Upper lobe of left lung (tissue), 6 donors: ENCODE measurements at regions not wholly inside any gene's neighbourhood (a gene's known extent, or its start where the extent isn't known, plus 50 kb on each side); places are given as distances from the start of the nearest gene placed in this dataset.

Experiments used
- ATAC-seq, 2 donors: fragments of 200-7000 bp; cut with Tn5 transposase; one replicate each; pipeline ENCODE4 v1.9.1; 2022; ENCODE audit warnings: mild to moderate bottlenecking in 2 of 2, moderate library complexity in 2 of 2; ENCODE audit not compliant: low FRiP score in 2 of 2
- DNase-seq, 2 donors: peaks; one replicate each; pipeline ENCODE4 v3.0.0-alpha.2; 2019 to 2020
- H3K27ac ChIP-seq, 4 donors: fragments of 200-600 bp; sonication (generic); one replicate each; pipeline ENCODE4 v1.5.1; 2016 to 2019
- H3K27me3 ChIP-seq, 4 donors: fragments of 200-600 bp; sonication (generic); one replicate each; pipeline ENCODE4 v1.5.1; 2017 to 2019
- H3K36me3 ChIP-seq, 4 donors: fragments of 200-600 bp; sonication (generic); one replicate each; pipeline ENCODE4 v1.5.1; 2016 to 2019
- H3K4me1 ChIP-seq, 4 donors: fragments of 200-600 bp; sonication (generic); one replicate each; pipeline ENCODE4 v1.5.1; 2018 to 2019
- H3K4me3 ChIP-seq, 4 donors: fragments of 200-600 bp; sonication (generic); one replicate each; pipeline ENCODE4 v1.5.1; 2017 to 2019; ENCODE audit warnings: mild to moderate bottlenecking in 2 of 4, moderate library complexity in 1 of 4
- H3K9me3 ChIP-seq, 4 donors: fragments of 200-600 bp; sonication (generic); one replicate each; pipeline ENCODE4 v1.5.1; 2018 to 2019
- EP300 ChIP-seq, 4 donors: sonication (generic); formaldehyde crosslinking; IDR thresholded peaks; one replicate each; pipeline ENCODE4 v1.5.1; 2017; ENCODE audit warnings: antibody characterized with exemption in 4 of 4, control low read depth in 2 of 4
- POLR2A ChIP-seq, 4 donors: fragments of 450-650 bp; IDR thresholded peaks; one replicate each; pipeline ENCODE4 v1.5.1; 2016 to 2017; ENCODE audit warnings: antibody characterized with exemption in 4 of 4, mild to moderate bottlenecking in 2 of 4
- POLR2AphosphoS5 ChIP-seq, 2 donors: sonication (generic); formaldehyde crosslinking; IDR thresholded peaks; one replicate each; pipeline ENCODE4 v1.5.1; 2017; ENCODE audit warnings: antibody characterized with exemption in 2 of 2
- WGBS, 2 donors: methylation state at CpG; one replicate each; pipeline ENCODE4 v1.1.5; 2017 to 2018; 5-methylcytosine and 5-hydroxymethylcytosine counted together
- TF ChIP-seq, protein P1 (sequence below), 6 experiments: fragments of 450-650 bp in 4 of 6; fragments of 200-600 bp in 2 of 6; sonication (generic) in 2 of 6; IDR thresholded peaks; one replicate each; pipeline ENCODE4 v1.5.1; 2016 to 2019; ENCODE audit warnings: antibody characterized with exemption in 6 of 6
- donor health status: DM: no; HTN: no; CAD: no; lungs with moderate emphysema.
- donor health status: DM: no; HTN: yes; CAD: no; lungs with severe emphysema.

DNA sequence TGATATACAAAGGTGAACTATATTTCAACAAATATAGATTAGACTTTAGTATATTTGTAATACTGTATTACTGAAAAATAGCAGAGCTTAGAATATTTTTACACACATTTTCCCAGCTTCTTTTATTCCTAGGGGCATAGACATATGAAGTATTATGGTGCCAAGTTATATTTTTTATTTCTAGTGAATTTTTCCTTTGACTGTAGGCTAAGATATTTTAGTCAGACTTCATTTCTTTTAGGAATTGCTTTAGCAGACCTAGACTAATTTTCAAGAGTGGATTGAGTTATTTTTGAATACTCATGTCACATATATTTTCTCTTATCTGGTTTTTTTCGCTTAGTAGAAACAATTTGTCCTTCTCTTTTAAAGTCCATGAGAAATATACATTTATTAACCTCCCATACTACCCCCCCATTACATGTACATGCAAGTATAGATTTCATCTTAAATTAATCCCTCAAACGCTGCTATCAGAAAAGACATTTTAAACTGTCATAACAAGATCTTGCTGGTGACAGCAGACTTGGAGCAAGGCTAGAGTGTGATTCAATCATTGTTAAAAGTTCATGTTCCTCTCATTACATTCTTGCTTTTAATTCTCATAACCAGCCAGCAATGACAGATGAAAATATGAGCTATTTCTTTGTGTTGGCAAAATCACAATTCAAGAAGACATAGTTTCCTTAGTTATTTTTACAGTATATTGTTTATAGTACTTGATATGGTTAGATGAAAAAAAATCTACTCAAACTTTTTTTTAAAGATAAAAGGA lies 456.1 kb downstream of the AEBP2 start:
- Histone ChIP-seq H3K36me3 (no peaks in the 10 kb centered on the region), H3K27ac (no peak overlapping the region), H3K9me3 (no peaks in the 10 kb centered on the region), H3K27me3 (no peaks in the 10 kb centered on the region), H3K4me1 (no peaks in the 10 kb centered on the region), H3K4me3 (no peak overlapping the region)
- DNase-seq (no peak), ATAC-seq (no peak)
- 60 to 74% methylated on average over 2 of the region's 2 CpGs for WGBS, 2 donors
- TF ChIP-seq POLR2A (IDR thresholded peaks at IDR 0.05) = no peak
- TF ChIP-seq, protein P1, sequence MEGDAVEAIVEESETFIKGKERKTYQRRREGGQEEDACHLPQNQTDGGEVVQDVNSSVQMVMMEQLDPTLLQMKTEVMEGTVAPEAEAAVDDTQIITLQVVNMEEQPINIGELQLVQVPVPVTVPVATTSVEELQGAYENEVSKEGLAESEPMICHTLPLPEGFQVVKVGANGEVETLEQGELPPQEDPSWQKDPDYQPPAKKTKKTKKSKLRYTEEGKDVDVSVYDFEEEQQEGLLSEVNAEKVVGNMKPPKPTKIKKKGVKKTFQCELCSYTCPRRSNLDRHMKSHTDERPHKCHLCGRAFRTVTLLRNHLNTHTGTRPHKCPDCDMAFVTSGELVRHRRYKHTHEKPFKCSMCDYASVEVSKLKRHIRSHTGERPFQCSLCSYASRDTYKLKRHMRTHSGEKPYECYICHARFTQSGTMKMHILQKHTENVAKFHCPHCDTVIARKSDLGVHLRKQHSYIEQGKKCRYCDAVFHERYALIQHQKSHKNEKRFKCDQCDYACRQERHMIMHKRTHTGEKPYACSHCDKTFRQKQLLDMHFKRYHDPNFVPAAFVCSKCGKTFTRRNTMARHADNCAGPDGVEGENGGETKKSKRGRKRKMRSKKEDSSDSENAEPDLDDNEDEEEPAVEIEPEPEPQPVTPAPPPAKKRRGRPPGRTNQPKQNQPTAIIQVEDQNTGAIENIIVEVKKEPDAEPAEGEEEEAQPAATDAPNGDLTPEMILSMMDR (IDR thresholded peaks at IDR 0.05) = no peak
- TF ChIP-seq EP300 (IDR thresholded peaks at IDR 0.05) = no peak
- no peak for TF ChIP-seq POLR2AphosphoS5 (IDR thresholded peaks at IDR 0.05)

DNA sequence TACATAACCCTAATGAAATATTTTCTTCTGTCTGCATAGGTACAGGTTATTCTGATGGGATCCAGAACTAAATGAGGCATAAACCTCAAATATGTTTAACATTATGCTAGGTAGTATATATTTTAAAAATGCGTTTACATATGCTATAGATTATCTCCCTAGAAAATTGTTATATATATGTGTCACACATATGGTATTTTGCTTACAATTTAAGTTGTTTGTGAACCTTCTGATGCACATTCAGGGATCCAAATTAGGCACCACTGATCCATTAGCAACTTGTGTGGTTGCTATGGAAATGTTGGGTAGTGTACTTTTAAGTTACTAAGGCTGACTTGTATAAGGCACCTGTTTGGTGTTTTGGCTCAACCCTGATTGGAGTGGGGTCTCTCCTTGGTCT lies 456.7 kb downstream of the AEBP2 start:
- H3K4me1 ChIP-seq = no peaks in the 10 kb centered on the region
- TF ChIP-seq EP300 (IDR thresholded peaks at IDR 0.05) (no peak), POLR2AphosphoS5 (IDR thresholded peaks at IDR 0.05) (no peak), POLR2A (IDR thresholded peaks at IDR 0.05) (no peak)
- TF ChIP-seq, protein P1 (IDR thresholded peaks at IDR 0.05) = no peak
- H3K9me3 ChIP-seq = no peaks in the 10 kb centered on the region
- H3K4me3 ChIP-seq = no peak overlapping the region
- no peaks in the 10 kb centered on the region for H3K27me3 ChIP-seq
- H3K27ac ChIP-seq = no peak overlapping the region
- ATAC-seq (no peak), DNase-seq (no peak)
- no peaks in the 10 kb centered on the region for H3K36me3 ChIP-seq
- 96 to 97% methylated on average over 1 of the region's 1 CpG for WGBS, 2 donors

DNA sequence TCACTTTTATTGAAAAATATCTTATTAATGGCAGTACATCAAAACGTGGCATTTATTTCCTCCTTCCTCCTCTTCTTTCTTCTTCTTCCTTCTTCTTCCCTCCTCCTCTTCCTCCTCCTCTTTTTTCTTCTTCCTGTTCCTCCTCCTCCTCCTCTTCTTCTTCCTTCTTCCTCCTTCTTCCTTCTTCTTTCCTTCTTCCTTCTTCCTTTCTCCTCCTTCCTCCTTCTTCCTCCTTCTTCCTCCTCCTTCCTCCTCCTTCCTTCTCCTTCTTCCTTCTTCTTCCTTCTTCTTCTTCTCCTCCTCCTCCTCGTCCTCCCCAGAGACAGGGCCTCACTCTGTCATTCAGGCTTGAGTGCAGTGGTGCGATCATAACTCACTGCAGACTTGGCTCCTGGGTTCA lies 457.2 kb downstream of the AEBP2 start:
- TF ChIP-seq POLR2AphosphoS5 (IDR thresholded peaks at IDR 0.05) (no peak), EP300 (IDR thresholded peaks at IDR 0.05) (no peak), POLR2A (IDR thresholded peaks at IDR 0.05) (no peak)
- TF ChIP-seq, protein P1 (IDR thresholded peaks at IDR 0.05) = no peak
- no peak for DNase-seq
- no peak for ATAC-seq
- H3K4me3 ChIP-seq = no peak overlapping the region
- no peaks in the 10 kb centered on the region for H3K4me1 ChIP-seq
- no peaks in the 10 kb centered on the region for H3K36me3 ChIP-seq
- 68 to 75% methylated on average over 3 of the region's 3 CpGs for WGBS, 2 donors
- H3K27me3 ChIP-seq = no peaks in the 10 kb centered on the region
- H3K27ac ChIP-seq = no peak overlapping the region
- no peaks in the 10 kb centered on the region for H3K9me3 ChIP-seq

DNA sequence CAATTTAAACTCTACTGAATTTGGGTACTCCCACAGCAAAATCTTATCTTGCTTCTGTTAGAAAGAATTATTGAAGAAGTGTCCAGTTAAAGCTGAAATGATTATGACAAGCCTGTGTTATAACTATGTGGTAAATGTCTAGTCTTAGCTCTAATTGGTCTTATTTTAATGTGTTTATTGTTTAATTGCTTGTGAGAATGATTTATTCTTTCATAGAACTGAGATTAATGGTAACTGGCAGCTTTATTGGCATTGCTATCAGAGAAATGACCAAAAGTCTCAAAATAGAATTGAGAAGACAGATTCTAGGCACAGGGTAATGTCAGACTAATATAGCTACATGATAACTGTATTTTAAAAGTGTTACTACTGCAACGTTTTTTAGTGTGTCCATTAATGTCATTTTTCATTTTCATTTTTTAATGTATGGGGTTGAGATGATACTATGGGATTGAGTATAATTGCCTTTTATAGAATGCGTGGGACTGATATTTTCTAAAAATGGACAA lies 458.7 kb downstream of the AEBP2 start:
- DNase-seq = no peak
- 56 to 59% methylated on average over 2 of the region's 2 CpGs for WGBS, 2 donors
- Histone ChIP-seq H3K27me3 (no peaks in the 10 kb centered on the region), H3K4me1 (no peaks in the 10 kb centered on the region), H3K9me3 (no peaks in the 10 kb centered on the region), H3K36me3 (no peaks in the 10 kb centered on the region), H3K27ac (no peak overlapping the region), H3K4me3 (no peak overlapping the region)
- no peak for ATAC-seq
- TF ChIP-seq EP300 (IDR thresholded peaks at IDR 0.05) (no peak), POLR2A (IDR thresholded peaks at IDR 0.05) (no peak), POLR2AphosphoS5 (IDR thresholded peaks at IDR 0.05) (no peak)
- TF ChIP-seq, protein P1 (IDR thresholded peaks at IDR 0.05) = no peak

DNA sequence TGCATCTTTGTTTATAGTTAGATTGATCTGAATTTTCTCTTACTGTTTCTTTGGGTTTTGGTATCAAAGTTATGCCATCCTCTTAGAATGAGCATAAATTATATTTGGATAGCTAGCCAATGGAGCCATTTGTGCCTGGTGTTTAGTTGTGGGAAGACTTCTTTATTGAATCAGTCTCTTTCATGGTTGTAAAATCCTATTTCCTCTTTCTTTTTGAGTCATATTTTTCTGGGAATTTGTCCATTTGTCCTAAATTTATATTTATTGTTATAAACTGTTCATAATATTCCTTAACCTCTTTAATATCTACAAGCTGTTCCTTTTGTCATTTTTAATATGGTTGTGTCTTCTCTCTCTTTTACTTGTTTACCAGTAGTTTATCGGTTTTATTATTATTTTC lies 462.5 kb downstream of the AEBP2 start:
- Histone ChIP-seq H3K4me3 (no peak overlapping the region), H3K9me3 (no peaks in the 10 kb centered on the region), H3K36me3 (no peaks in the 10 kb centered on the region), H3K27me3 (no peaks in the 10 kb centered on the region), H3K4me1 (no peaks in the 10 kb centered on the region), H3K27ac (no peak overlapping the region)
- no peak for TF ChIP-seq POLR2A (IDR thresholded peaks at IDR 0.05)
- no peak for TF ChIP-seq EP300 (IDR thresholded peaks at IDR 0.05)
- TF ChIP-seq POLR2AphosphoS5 (IDR thresholded peaks at IDR 0.05) = no peak
- TF ChIP-seq, protein P1 (IDR thresholded peaks at IDR 0.05) = no peak
- DNase-seq (no peak), ATAC-seq (no peak)
- WGBS, 2 donors = 89 to 100% methylated on average over 1 of the region's 1 CpG
